ENCODE measurements at regions not wholly inside any gene's neighbourhood (a gene's known extent, or its start where the extent isn't known, plus 50 kb on each side); places are given as distances from the start of the nearest gene placed in this dataset.

DNA sequence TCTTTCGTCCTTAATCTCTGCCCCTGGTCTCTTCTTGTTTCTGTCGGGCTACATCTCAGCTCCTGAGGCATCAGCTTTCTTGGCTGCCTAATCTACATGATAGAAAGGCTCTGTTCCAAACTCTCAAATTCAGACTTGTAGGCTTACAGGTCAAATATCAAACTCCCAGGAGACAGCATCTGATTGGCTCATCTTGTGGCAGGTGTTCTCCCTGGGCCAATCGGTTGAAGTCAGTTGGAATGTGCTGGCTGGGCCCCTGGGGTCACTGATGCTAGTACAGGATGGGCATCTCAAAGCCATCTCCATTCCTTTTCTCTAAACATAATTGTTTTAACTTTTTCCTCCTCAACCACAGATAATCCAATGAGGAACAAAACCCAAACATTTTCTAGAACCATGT, 198.7 kb downstream of the CNTN3 start:
- Histone ChIP-seq H3K4me3 (no peak overlapping the region), H3K27me3 (ENCODE audit: low read depth) (no peaks in the 10 kb centered on the region), H3K27ac (replicated peaks) (no peak overlapping the region), H3K36me3 (no peaks in the 10 kb centered on the region), H3K9me3 (replicated peaks) (no peaks in the 10 kb centered on the region), H3K4me1 (no peaks in the 10 kb centered on the region)
- intact Hi-C loops (cut with micrococcal nuclease), result no loop called here
- TF ChIP-seq CTCF (IDR thresholded peaks at IDR 0.05; ENCODE audit: borderline replicate concordance), result no peak
- DNase-seq, result no peak

DNA sequence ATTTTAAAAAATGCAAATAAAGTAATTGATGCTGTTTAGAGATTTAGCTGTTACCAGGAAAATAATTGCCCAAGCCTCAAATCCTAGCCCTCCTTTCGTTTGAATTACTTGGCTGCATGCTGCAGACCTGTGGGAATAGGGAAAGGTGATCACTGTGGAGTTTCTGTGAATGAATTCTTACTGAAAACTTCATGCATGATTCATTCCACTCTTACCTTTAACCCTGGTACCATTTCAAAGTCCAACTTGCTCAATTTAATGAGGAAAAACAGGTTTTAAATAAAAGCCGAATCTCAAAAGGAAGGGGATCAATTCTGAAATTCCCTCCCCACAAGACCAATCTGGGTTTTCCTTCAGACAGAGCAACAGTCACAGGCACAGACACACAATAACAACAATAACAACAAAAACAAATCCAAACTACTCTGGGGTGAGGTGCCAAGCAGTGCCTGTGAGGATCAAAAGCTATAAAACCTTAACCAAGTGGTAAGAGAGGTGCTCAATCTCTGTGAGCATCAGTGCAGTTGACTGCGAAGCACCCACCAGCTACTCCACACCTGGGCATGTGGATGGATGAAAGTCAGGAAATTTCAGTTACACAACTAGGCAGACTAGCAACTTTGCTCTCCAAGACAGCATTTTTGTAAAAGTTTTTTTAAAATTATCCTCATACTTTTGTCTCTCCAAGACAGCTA, 200.8 kb downstream of the CNTN3 start:
- no peaks in the 10 kb centered on the region for H3K36me3 ChIP-seq
- intact Hi-C loops (cut with micrococcal nuclease), result no loop called here
- H3K9me3 ChIP-seq (replicated peaks), result peaks cover 13% of the 10 kb centered on the region
- TF ChIP-seq CTCF (IDR thresholded peaks at IDR 0.05; ENCODE audit: borderline replicate concordance), result no peak
- no peak overlapping the region for H3K27ac ChIP-seq (replicated peaks)
- DNase-seq, result no peak
- no peak overlapping the region for H3K4me3 ChIP-seq
- H3K4me1 ChIP-seq, result no peaks in the 10 kb centered on the region
- no peaks in the 10 kb centered on the region for H3K27me3 ChIP-seq (ENCODE audit: low read depth)

DNA sequence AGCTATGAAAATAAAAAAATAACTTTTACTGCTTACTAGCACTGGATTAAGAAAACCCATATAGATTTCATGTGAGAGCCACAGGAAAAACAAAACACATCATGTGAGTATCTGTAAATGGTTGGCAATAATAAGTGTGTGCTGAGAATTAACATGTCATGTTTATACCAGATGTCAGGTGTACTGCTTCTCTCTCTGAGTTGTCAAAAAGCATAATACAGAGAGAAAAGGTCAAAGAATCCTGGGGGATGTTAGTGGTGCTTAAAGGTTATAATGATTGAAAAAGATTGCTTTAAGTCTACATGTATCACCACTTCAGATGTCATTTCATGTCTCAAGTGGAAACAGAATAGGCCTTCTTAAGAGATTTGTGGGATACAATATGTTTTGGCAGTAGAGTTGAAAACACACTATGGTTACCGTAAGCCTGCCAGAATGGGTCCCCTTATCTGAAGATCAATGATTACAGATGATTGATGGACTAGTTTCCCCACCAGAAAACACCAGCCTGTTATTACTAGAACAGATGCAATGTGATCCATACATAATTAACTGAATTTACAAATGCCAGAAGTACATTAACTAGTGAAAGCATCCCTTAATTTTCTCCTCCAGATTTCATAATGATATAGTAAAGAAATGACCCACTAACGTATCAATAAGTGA, 204.1 kb downstream of the CNTN3 start:
- Histone ChIP-seq H3K27ac (replicated peaks) (no peak overlapping the region), H3K9me3 (replicated peaks) (peaks cover 14% of the 10 kb centered on the region), H3K27me3 (ENCODE audit: low read depth) (no peaks in the 10 kb centered on the region), H3K4me1 (no peaks in the 10 kb centered on the region), H3K36me3 (no peaks in the 10 kb centered on the region), H3K4me3 (no peak overlapping the region)
- intact Hi-C loops (cut with micrococcal nuclease), result no loop called here
- DNase-seq, result no peak
- TF ChIP-seq CTCF (IDR thresholded peaks at IDR 0.05; ENCODE audit: borderline replicate concordance), result no peak

DNA sequence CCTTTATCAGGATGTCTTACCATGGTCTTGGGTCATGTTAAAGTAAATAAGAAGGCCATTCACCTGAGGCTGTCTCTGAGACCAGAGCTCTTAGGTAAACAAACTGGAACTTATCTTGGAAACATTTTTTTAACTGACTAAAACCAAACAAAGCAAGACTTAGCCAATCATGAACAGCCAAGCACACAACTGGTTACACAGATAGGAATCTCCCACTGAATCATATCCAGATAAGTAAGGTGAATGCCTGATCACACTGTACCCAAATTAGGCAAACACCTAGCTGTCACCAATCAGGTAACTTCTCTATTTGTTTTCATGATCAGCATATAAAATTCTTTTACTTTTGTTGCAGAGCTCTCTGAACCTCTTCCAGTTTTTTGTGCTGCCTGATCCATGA, 205.4 kb downstream of the CNTN3 start:
- intact Hi-C loops (cut with micrococcal nuclease), result no loop called here

GRCh38 chr3:74403307-74403706, 211.2 kb downstream of the CNTN3 start:
- no peaks in the 10 kb centered on the region for H3K36me3 ChIP-seq
- no peak for DNase-seq
- peaks cover 15% of the 10 kb centered on the region for H3K9me3 ChIP-seq (replicated peaks)
- H3K27me3 ChIP-seq (ENCODE audit: low read depth), result no peaks in the 10 kb centered on the region
- H3K27ac ChIP-seq (replicated peaks), result no peak overlapping the region
- H3K4me1 ChIP-seq, result no peaks in the 10 kb centered on the region
- H3K4me3 ChIP-seq, result no peak overlapping the region
- TF ChIP-seq CTCF (IDR thresholded peaks at IDR 0.05; ENCODE audit: borderline replicate concordance), result no peak
- intact Hi-C loops (cut with micrococcal nuclease), result no loop called here

More for the DNA sequence above, 205.4 kb downstream of the CNTN3 start:
- no peak for DNase-seq
- Histone ChIP-seq H3K36me3 (no peaks in the 10 kb centered on the region), H3K27me3 (ENCODE audit: low read depth) (no peaks in the 10 kb centered on the region), H3K4me3 (no peak overlapping the region), H3K4me1 (no peaks in the 10 kb centered on the region), H3K9me3 (replicated peaks) (peaks cover 14% of the 10 kb centered on the region), H3K27ac (replicated peaks) (no peak overlapping the region)
- no peak for TF ChIP-seq CTCF (IDR thresholded peaks at IDR 0.05; ENCODE audit: borderline replicate concordance)

All from left ventricle myocardium inferior (tissue), 1 donor.